HCT116 (cell line): ENCODE measurements at regions not wholly inside any gene's neighbourhood (a gene's known extent, or its start where the extent isn't known, plus 50 kb on each side); places are given as distances from the start of the nearest gene placed in this dataset.

Experiments
- ATAC-seq: fragments of 200-7000 bp; cut with Tn5 transposase; 2 replicates; pipeline ENCODE4 v1.9.1; 2020; ENCODE audit warnings: mild to moderate bottlenecking, moderate library complexity
- BruUV-seq: library from RNA; stranded (reverse); fragments of 400-500 nt; replicated peaks from 2 replicates; lab custom pipeline; 2021; lab: Mats Ljungman, UMichigan
- CTCF ChIA-PET: fragments of 300-600 bp; sonication (Branson Sonifier 250); formaldehyde crosslinking; loops from one replicate; lab custom pipeline; 2021; ENCODE audit warnings: antibody characterized with exemption; lab: Charles Lee
- POLR2A ChIA-PET: fragments of 300-600, 350-600 bp; sonication (Branson Sonifier 250); formaldehyde crosslinking; loops from one replicate; lab custom pipeline; 2021; ENCODE audit warnings: antibody characterized with exemption; lab: Charles Lee
- RAD21 ChIA-PET, 2 experiments: fragments of 300-600 bp; sonication (Branson Sonifier 250); formaldehyde crosslinking; loops; one replicate each; lab custom pipeline; 2023; ENCODE audit warnings: low total read pairs in 2 of 2; ENCODE audit not compliant: uncharacterized antibody in 2 of 2, unreplicated experiment in 2 of 2, low non-redundant PET in 1 of 2; lab: Charles Lee
- DNase-seq: peaks from one replicate; pipeline ENCODE4 v3.0.0-alpha.2; 2010; ENCODE audit warnings: low read depth, low spot score
- H2AFZ ChIP-seq: fragments of 200-600 bp; shearing (Covaris generic), sonication (generic); 2 replicates; pipeline ENCODE4 v1.6.1; 2017; ENCODE audit warnings: low read depth, mixed run types, mixed read lengths, antibody characterized with exemption, low read length; ENCODE audit not compliant: poor library complexity, severe bottlenecking
- H3K27ac ChIP-seq: 2 replicates; pipeline ENCODE4 v1.5.1; 2012; ENCODE audit warnings: low read depth, low read length
- H3K27me3 ChIP-seq: fragments of 200-600 bp; sonication (generic); 2 replicates; pipeline ENCODE4 v1.6.1; 2016; ENCODE audit warnings: mixed run types, low read length, mixed read lengths; ENCODE audit not compliant: insufficient read depth
- H3K36me3 ChIP-seq, 2 experiments: fragments of 200-500 bp in 1 of 2; fragments of 200-600 bp in 1 of 2; sonication (Bioruptor generic) in 1 of 2; sonication (generic) in 1 of 2; 2 replicates each; pipeline versions ENCODE4 v1.5.1 to v1.6.1; 2014 to 2016; ENCODE audit warnings: low read length in 2 of 2, inconsistent platforms in 1 of 2, mixed read lengths in 1 of 2, mixed run types in 1 of 2; ENCODE audit not compliant: insufficient read depth in 2 of 2, control insufficient read depth in 1 of 2
- H3K4me1 ChIP-seq, 2 experiments: fragments of 200-600 bp in 1 of 2; sonication (generic) in 1 of 2; 2 replicates each; pipeline versions ENCODE4 v1.5.1 to v1.6.1; 2012 to 2017; ENCODE audit warnings: low read length in 2 of 2, inconsistent platforms in 1 of 2, mild to moderate bottlenecking in 1 of 2, mixed read lengths in 1 of 2, mixed run types in 1 of 2, moderate library complexity in 1 of 2; ENCODE audit not compliant: insufficient read depth in 2 of 2, control insufficient read depth in 1 of 2
- H3K4me2 ChIP-seq: fragments of 200-600 bp; sonication (generic); 2 replicates; pipeline ENCODE4 v1.6.1; 2017; ENCODE audit warnings: mixed run types, low read length, mixed read lengths
- H3K4me3 ChIP-seq, 2 experiments: fragments of 200-600 bp in 1 of 2; sonication (generic) in 1 of 2; replicated peaks in 1 of 2; 2 replicates each; pipeline ENCODE4 v1.5.1; 2011 to 2016; ENCODE audit warnings: low read length in 2 of 2, control low read depth in 1 of 2, low read depth in 1 of 2, mild to moderate bottlenecking in 1 of 2, mixed read lengths in 1 of 2, mixed run types in 1 of 2
- H3K79me2 ChIP-seq: fragments of 200-600 bp; sonication (generic); 2 replicates; pipeline ENCODE4 v1.6.1; 2017; ENCODE audit warnings: mild to moderate bottlenecking, mixed run types, low read length, moderate library complexity, mixed read lengths; ENCODE audit not compliant: insufficient read depth
- H3K9ac ChIP-seq: fragments of 200-600 bp; sonication (generic); 2 replicates; pipeline ENCODE4 v1.6.1; 2016; ENCODE audit warnings: low read length, mixed read lengths
- H3K9me2 ChIP-seq: fragments of 200-600 bp; sonication (generic), shearing (Covaris generic); 2 replicates; pipeline ENCODE4 v1.6.1; 2017; ENCODE audit warnings: mixed run types, mild to moderate bottlenecking, moderate library complexity; ENCODE audit not compliant: insufficient read depth
- H3K9me3 ChIP-seq, 2 experiments: fragments of 200-500 bp in 1 of 2; fragments of 200-600 bp in 1 of 2; sonication (Bioruptor generic) in 1 of 2; sonication (generic) in 1 of 2; 2 replicates each; pipeline ENCODE4 v1.6.1; 2014 to 2017; ENCODE audit warnings: low read length in 2 of 2, mixed read lengths in 2 of 2, inconsistent platforms in 1 of 2, low read depth in 1 of 2, mild to moderate bottlenecking in 1 of 2, mixed run types in 1 of 2, moderate library complexity in 1 of 2; ENCODE audit not compliant: control insufficient read depth in 1 of 2, insufficient read depth in 1 of 2
- H4K20me1 ChIP-seq: fragments of 200-600 bp; sonication (generic), shearing (Covaris generic); 2 replicates; pipeline ENCODE4 v1.6.1; 2017; ENCODE audit warnings: mixed run types, mild to moderate bottlenecking, moderate library complexity; ENCODE audit not compliant: insufficient read depth
- CBX3 ChIP-seq: IDR thresholded peaks from 2 replicates; pipeline ENCODE4 v1.6.1; 2012; ENCODE audit warnings: low read depth
- CEBPB ChIP-seq: IDR thresholded peaks from 2 replicates; pipeline ENCODE4 v1.6.1; 2012; ENCODE audit warnings: low read depth
- EGR1 ChIP-seq: IDR thresholded peaks from 2 replicates; pipeline ENCODE4 v1.6.1; 2012; ENCODE audit warnings: low read depth
- ELF1 ChIP-seq: IDR thresholded peaks from 2 replicates; pipeline ENCODE4 v1.6.1; 2012; ENCODE audit warnings: low read depth, borderline replicate concordance
- EZH2 ChIP-seq: fragments of 200-600 bp; sonication (generic); IDR thresholded peaks from 2 replicates; pipeline ENCODE4 v1.6.1; 2017; ENCODE audit warnings: antibody characterized with exemption, mixed run types
- EZH2phosphoT487 ChIP-seq: fragments of 200-600 bp; IDR thresholded peaks from 2 replicates; pipeline ENCODE4 v1.6.1; 2018; ENCODE audit warnings: antibody characterized with exemption, borderline replicate concordance
- FOSL1 ChIP-seq: IDR thresholded peaks from 2 replicates; pipeline ENCODE4 v1.6.1; 2012; ENCODE audit warnings: low read depth
- POLR2AphosphoS5 ChIP-seq: IDR thresholded peaks from 2 replicates; pipeline ENCODE4 v1.6.1; 2011; ENCODE audit warnings: mild to moderate bottlenecking, low read depth, low read length, moderate library complexity
- RAD21 ChIP-seq: IDR thresholded peaks from 2 replicates; pipeline ENCODE4 v1.6.1; 2012; ENCODE audit warnings: low read depth, mild to moderate bottlenecking
- SIN3A ChIP-seq: IDR thresholded peaks from 2 replicates; pipeline ENCODE4 v1.6.1; 2012; ENCODE audit warnings: low read depth
- TCF7L2 ChIP-seq: IDR thresholded peaks from 2 replicates; pipeline ENCODE4 v1.7.0; 2011; ENCODE audit warnings: borderline replicate concordance, inconsistent platforms; ENCODE audit not compliant: insufficient read depth, insufficient read length; ENCODE audit errors: extremely low read depth
- YY1 ChIP-seq: IDR thresholded peaks from 2 replicates; pipeline ENCODE4 v1.6.1; 2011; ENCODE audit warnings: low read length, low read depth, moderate library complexity, mild to moderate bottlenecking; ENCODE audit not compliant: insufficient replicate concordance; ENCODE audit errors: extremely low read depth
- ZFX ChIP-seq: fragments of 450-650 bp; IDR thresholded peaks from 2 replicates; pipeline ENCODE4 v1.6.1; 2017
- ZNF274 ChIP-seq: fragments of 200-500 bp; sonication (Bioruptor generic); IDR thresholded peaks from 2 replicates; pipeline ENCODE4 v1.6.1; 2014; ENCODE audit warnings: mild to moderate bottlenecking, low read depth, low read length, inconsistent platforms
- intact Hi-C: fragments of 100-400 bp; cut with micrococcal nuclease; formaldehyde crosslinking; loops from 2 replicates; pipeline ENCODE4 v1.10.0; 2022
- TF ChIP-seq, protein P1 (sequence below), 3 experiments: fragments of 200-600 bp in 1 of 3; sonication (generic) in 1 of 3; IDR thresholded peaks in 2 of 3; conservative IDR thresholded peaks in 1 of 3; 2 replicates each; pipeline ENCODE4 v1.5.1; 2012 to 2017; ENCODE audit warnings: low read depth in 2 of 3, low read length in 2 of 3, antibody characterized with exemption in 1 of 3, borderline replicate concordance in 1 of 3, control low read depth in 1 of 3, mild to moderate bottlenecking in 1 of 3, mixed read lengths in 1 of 3, mixed run types in 1 of 3, moderate library complexity in 1 of 3; ENCODE audit not compliant: insufficient read depth in 1 of 3
- TF ChIP-seq, protein P2 (sequence below): IDR thresholded peaks from 2 replicates; pipeline ENCODE4 v1.6.1; 2012
- TF ChIP-seq, protein P3 (sequence below): IDR thresholded peaks from 2 replicates; pipeline ENCODE4 v1.6.1; 2011; ENCODE audit warnings: mild to moderate bottlenecking, low read length, moderate library complexity; ENCODE audit not compliant: insufficient replicate concordance; ENCODE audit errors: extremely low read depth

DNA sequence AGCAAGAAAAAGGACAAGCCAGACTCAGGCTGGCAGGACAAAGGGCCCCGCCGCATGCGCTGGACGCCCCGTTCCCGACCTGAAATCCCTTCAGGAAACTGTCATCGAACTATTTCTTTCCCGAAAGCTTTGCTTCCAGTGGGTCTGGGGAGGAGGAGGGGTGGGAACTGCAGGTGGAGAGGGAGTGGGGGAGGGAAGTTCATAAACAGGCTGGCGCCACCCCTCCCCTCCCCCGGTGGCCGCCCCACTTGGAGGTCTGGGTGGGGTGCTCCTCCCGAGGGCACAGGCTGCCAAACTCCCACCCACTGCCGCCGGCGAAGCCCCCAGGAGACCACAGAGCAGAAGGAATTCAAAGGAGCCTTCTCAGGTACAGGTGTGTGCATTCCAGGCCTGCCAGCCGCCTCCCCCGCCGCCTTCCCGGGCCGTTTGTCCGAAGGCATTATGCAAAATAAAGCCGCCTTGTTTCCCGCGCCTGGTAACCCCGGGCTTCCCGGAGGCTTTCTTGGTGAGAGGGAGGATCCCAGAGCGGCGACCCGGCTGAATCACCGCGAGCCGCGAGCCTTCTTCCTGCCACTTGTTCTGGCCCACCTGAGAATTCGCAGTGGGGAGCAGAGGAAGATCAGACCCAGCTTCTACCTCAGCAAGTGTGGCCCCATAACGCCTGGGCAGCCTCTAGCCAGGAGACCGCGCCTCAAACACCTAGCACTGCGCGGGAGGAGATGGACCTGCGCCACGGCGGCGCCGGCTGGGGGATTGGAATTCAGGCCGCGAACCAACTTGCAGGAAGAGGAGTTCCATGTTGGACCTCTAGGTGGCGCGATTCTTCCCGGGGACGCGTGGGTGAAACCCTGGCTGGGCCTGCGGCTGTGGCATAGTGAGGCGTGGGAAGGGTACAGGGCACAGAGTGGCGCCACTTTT, 101.9 kb downstream of the FOXI3 start:
- RAD21 ChIA-PET = no interaction called here
- Histone ChIP-seq H3K27me3 (no peaks in the 10 kb centered on the region; the same call in 1 of the 2 replicates), H3K4me1 (peaks cover 20 to 32% of the 10 kb centered on the region in 2 experiments), H3K9me3 (no peaks in the 10 kb centered on the region), H3K36me3 (no peaks in the 10 kb centered on the region), H3K27ac (peak overlapping the region; percentile 61), H3K4me2 (peak overlapping the region; percentile 90), H3K4me3 (peak overlapping the region; percentile 45 to 60), H3K9me2 (no peaks in the 10 kb centered on the region), H2AFZ (peak overlapping the region; percentile 91), H3K9ac (peak overlapping the region; percentile 47), H4K20me1 (no peaks in the 10 kb centered on the region)
- ATAC-seq = peak; percentile 79
- POLR2A ChIA-PET = no interaction called here
- TSS peak; percentile 58 for BruUV-seq
- peak; percentile 65 for DNase-seq
- CTCF ChIA-PET = no interaction called here
- intact Hi-C loops = loop anchor here (1.0 kb wide), 1 partner anchor 104 kb away; no protein-coding TSS in a partner anchor
- TF ChIP-seq, protein P1, sequence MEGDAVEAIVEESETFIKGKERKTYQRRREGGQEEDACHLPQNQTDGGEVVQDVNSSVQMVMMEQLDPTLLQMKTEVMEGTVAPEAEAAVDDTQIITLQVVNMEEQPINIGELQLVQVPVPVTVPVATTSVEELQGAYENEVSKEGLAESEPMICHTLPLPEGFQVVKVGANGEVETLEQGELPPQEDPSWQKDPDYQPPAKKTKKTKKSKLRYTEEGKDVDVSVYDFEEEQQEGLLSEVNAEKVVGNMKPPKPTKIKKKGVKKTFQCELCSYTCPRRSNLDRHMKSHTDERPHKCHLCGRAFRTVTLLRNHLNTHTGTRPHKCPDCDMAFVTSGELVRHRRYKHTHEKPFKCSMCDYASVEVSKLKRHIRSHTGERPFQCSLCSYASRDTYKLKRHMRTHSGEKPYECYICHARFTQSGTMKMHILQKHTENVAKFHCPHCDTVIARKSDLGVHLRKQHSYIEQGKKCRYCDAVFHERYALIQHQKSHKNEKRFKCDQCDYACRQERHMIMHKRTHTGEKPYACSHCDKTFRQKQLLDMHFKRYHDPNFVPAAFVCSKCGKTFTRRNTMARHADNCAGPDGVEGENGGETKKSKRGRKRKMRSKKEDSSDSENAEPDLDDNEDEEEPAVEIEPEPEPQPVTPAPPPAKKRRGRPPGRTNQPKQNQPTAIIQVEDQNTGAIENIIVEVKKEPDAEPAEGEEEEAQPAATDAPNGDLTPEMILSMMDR (IDR thresholded peaks at IDR 0.05 in 2 of 3, conservative IDR thresholded peaks at IDR 0.05 in 1 of 3; ENCODE audit: borderline replicate concordance in 1 of 3, insufficient read depth in 1 of 3, low read depth in 2 of 3, low read length in 2 of 3) = peak; percentile 81 to 90 (median 89)
- TF ChIP-seq ZNF274 (no peak), EGR1 (peak; percentile 86), EZH2phosphoT487 (no peak), CEBPB (no peak), CBX3 (peak; percentile 67), ZFX (peak; percentile 59), RAD21 (peak; percentile 57), YY1 (peak; percentile 34), EZH2 (no peak), FOSL1 (no peak), POLR2AphosphoS5 (peak; percentile 49; the same call in 1 of the 2 replicates), SIN3A (no peak), ELF1 (no peak), TCF7L2 (no peak)
- TF ChIP-seq, protein P2, sequence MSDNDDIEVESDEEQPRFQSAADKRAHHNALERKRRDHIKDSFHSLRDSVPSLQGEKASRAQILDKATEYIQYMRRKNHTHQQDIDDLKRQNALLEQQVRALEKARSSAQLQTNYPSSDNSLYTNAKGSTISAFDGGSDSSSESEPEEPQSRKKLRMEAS = peak; percentile 76
- TF ChIP-seq, protein P3, sequence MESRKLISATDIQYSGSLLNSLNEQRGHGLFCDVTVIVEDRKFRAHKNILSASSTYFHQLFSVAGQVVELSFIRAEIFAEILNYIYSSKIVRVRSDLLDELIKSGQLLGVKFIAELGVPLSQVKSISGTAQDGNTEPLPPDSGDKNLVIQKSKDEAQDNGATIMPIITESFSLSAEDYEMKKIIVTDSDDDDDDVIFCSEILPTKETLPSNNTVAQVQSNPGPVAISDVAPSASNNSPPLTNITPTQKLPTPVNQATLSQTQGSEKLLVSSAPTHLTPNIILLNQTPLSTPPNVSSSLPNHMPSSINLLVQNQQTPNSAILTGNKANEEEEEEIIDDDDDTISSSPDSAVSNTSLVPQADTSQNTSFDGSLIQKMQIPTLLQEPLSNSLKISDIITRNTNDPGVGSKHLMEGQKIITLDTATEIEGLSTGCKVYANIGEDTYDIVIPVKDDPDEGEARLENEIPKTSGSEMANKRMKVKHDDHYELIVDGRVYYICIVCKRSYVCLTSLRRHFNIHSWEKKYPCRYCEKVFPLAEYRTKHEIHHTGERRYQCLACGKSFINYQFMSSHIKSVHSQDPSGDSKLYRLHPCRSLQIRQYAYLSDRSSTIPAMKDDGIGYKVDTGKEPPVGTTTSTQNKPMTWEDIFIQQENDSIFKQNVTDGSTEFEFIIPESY = no peak
- TF ChIP-seq, all 23 proteins: peak for 8
- H3K79me2 ChIP-seq = no peaks in the 10 kb centered on the region
